ENCODE measurements at regions not wholly inside any gene's neighbourhood (a gene's known extent, or its start where the extent isn't known, plus 50 kb on each side); places are given as distances from the start of the nearest gene placed in this dataset.

- DNase-seq (ENCODE audit: low read depth), result peak; percentile 75
- no peak overlapping the region for H3K4me3 ChIP-seq (ENCODE audit: low read depth, low read length)
- no peak for TF ChIP-seq CTCF (conservative IDR thresholded peaks at IDR 0.05; ENCODE audit: low read depth, low read length)
Measured at GRCh38 chr13:103133556-103133955, 67.3 kb upstream of the SLC10A2 start.

- peak; percentile 96 for DNase-seq (ENCODE audit: low read depth)
- peak overlapping the region; percentile 15 for H3K4me3 ChIP-seq (ENCODE audit: low read depth, low read length)
- TF ChIP-seq CTCF (conservative IDR thresholded peaks at IDR 0.05; ENCODE audit: low read depth, low read length), result no peak
Measured at GRCh38 chr13:103130681-103131210, 64.5 kb upstream of the SLC10A2 start.

DNA sequence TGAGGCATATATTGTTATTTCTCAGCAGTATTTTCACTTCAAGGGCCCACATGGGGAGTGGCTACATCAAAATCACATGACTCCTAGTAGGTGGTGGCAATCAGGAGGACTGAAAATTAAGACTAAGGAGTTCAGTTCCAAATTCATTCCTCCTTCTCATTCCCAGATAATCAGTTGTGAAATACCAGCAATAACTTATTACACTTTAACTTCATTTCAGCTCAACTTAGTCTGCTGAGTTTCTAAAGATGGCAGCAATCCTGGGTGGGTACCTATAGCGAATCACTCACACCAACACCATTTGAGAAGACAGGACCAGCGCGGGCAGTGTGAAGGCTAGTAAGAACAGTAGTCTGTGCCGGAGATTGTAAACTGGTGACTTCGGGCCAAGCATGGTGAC is 63.9 kb upstream of the SLC10A2 start:
- peak; percentile 33 for DNase-seq (ENCODE audit: low read depth)
- peak overlapping the region; percentile 17 for H3K4me3 ChIP-seq (ENCODE audit: low read depth, low read length)
- TF ChIP-seq CTCF (conservative IDR thresholded peaks at IDR 0.05; ENCODE audit: low read depth, low read length), result no peak
